ENCODE measurements at regions not wholly inside any gene's neighbourhood (a gene's known extent, or its start where the extent isn't known, plus 50 kb on each side); places are given as distances from the start of the nearest gene placed in this dataset.

DNA sequence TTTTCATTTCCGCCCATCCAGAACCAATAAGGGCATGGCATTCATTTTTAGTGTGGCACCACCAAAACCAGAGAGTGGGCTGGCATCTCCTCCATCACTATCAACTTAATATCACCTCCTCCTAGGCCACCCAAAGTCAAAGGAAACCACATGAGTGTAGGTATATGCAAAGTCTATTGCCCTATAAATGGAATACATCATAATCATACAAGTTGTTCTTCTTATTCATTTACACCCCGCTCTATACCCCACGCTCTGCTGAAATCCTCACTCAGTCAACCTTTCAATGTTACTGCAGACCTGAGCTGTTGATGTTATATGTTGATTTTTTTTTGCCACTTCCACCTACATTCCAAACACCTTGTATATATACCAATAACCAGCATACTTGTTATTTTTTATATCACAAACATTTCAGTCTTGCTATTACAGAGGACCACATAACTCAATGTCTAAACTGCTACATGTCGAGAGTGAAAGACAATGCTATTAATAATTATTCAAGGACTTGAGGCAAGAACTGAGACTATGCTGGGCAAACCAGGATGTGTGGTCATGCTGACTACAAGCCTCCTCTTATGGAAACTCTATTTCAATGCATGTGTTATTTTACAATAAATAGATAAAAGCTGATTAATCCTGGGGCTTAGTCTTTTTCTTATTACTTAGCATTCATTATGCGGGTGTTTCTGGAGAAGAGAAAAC lies 466.5 kb upstream of the ID2 start:
- Mint-ChIP-seq H3K27ac (no peak overlapping the region), H3K36me3 (no peaks in the 10 kb centered on the region), H3K4me1 (ENCODE audit: unreplicated experiment) (peaks cover 8% of the 10 kb centered on the region), H3K9me3 (peaks cover 3% of the 10 kb centered on the region), H3K4me3 (no peak overlapping the region), H3K27me3 (no peaks in the 10 kb centered on the region)
- TF ChIP-seq, protein P1, sequence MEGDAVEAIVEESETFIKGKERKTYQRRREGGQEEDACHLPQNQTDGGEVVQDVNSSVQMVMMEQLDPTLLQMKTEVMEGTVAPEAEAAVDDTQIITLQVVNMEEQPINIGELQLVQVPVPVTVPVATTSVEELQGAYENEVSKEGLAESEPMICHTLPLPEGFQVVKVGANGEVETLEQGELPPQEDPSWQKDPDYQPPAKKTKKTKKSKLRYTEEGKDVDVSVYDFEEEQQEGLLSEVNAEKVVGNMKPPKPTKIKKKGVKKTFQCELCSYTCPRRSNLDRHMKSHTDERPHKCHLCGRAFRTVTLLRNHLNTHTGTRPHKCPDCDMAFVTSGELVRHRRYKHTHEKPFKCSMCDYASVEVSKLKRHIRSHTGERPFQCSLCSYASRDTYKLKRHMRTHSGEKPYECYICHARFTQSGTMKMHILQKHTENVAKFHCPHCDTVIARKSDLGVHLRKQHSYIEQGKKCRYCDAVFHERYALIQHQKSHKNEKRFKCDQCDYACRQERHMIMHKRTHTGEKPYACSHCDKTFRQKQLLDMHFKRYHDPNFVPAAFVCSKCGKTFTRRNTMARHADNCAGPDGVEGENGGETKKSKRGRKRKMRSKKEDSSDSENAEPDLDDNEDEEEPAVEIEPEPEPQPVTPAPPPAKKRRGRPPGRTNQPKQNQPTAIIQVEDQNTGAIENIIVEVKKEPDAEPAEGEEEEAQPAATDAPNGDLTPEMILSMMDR (conservative IDR thresholded peaks at IDR 0.05), result no peak
- DNase-seq (ENCODE audit: extremely low spot score, unreplicated experiment), result no peak

DNA sequence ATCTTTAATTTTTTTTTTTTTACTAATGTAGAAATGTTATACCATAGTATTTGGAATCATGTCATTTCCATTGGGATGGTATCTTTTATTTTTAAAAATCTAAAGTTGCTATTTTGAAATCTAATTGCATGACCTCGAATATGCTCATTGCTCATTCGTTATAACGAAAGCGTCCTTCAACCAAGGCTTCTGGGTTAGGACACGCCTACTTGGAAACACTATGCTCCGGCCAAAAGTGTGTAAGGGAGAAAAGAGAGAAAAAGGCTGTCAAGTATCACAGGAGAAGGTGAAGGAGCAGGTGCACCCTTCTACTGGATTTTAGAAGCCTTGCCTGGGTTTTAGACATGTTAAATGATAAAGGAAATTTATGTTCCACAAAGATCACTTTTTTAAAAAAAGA lies 465.9 kb upstream of the ID2 start:
- no peak for DNase-seq (ENCODE audit: extremely low spot score, unreplicated experiment)
- no peaks in the 10 kb centered on the region for H3K27me3 Mint-ChIP-seq
- peaks cover 8% of the 10 kb centered on the region for H3K4me1 Mint-ChIP-seq (ENCODE audit: unreplicated experiment)
- H3K36me3 Mint-ChIP-seq, result no peaks in the 10 kb centered on the region
- no peak overlapping the region for H3K4me3 Mint-ChIP-seq
- TF ChIP-seq, protein P1 (conservative IDR thresholded peaks at IDR 0.05), result no peak
- peaks cover 3% of the 10 kb centered on the region for H3K9me3 Mint-ChIP-seq
- H3K27ac Mint-ChIP-seq, result no peak overlapping the region

DNA sequence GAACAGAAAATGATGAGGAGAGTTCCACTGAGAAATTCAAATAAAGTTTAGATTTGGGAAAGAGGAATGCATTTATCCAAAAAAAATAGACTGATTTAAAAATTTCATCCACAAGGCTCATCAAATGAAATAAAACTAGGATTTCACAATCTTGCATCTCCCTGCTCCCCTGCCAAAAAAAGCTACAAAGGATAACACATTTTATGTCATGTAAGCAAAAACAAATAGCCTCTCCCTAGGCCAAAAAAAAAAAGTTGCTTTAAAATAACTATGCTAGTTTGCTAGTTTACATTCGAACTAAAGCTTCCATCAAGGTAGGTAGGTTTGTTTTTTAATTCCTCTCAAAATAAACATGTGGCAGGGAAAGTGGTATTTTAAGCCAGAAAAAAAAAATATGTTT lies 465.5 kb upstream of the ID2 start:
- TF ChIP-seq, protein P1 (conservative IDR thresholded peaks at IDR 0.05), result no peak
- Mint-ChIP-seq H3K27ac (no peak overlapping the region), H3K4me1 (ENCODE audit: unreplicated experiment) (peaks cover 8% of the 10 kb centered on the region), H3K4me3 (no peak overlapping the region), H3K9me3 (peaks cover 3% of the 10 kb centered on the region), H3K27me3 (no peaks in the 10 kb centered on the region), H3K36me3 (no peaks in the 10 kb centered on the region)
- no peak for DNase-seq (ENCODE audit: extremely low spot score, unreplicated experiment)

DNA sequence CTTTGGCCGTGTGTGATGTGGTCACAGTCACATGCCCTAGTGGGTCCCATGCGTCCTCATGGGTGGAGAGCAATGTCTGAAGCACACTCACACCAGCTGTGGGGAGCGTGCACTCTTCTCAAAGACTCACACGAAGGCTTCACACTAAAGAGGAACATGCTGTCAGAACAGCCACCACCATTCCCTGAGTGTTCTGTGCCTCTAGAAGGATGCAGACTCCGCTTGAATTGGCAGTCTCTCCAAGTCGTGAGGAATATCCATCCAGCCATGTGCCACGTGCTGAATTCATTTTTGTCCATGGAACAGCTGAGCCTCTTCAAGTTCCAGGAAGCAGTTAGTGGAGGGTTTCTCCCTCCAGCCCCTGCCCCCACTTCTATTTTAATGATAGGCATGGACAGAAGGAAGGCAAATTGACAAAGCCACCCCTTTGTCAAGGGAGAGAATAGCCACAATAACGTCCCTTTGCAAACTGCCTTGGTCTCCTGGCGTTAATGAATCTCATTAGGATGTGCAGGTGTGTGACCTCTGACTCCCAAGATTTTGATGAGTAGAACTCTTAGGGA lies 464.3 kb upstream of the ID2 start:
- no peaks in the 10 kb centered on the region for H3K27me3 Mint-ChIP-seq
- H3K36me3 Mint-ChIP-seq, result no peaks in the 10 kb centered on the region
- H3K4me1 Mint-ChIP-seq (ENCODE audit: unreplicated experiment), result peaks cover 8% of the 10 kb centered on the region
- no peak for DNase-seq (ENCODE audit: extremely low spot score, unreplicated experiment)
- no peaks in the 10 kb centered on the region for H3K9me3 Mint-ChIP-seq
- H3K27ac Mint-ChIP-seq, result no peak overlapping the region
- TF ChIP-seq, protein P1 (conservative IDR thresholded peaks at IDR 0.05), result no peak
- no peak overlapping the region for H3K4me3 Mint-ChIP-seq

DNA sequence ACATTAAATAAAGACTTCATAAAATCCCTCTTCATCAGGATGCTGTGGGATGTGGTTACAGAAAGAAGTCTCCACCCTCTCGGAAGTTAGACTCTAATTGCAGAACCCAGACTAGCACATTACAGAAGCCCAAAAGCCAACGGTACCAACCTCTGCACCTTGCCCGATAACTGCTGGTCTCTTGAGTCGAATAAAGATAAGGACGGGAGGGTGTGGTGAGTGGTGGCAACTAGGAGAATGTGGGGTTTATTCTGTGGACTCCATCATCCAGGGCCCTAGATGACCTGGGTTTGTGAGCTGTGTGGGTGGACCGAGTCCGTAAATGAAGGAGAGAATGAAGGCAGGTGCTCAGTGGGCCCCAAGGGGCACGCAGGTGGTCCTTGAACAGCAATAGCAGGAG lies 462.8 kb upstream of the ID2 start:
- Mint-ChIP-seq H3K27ac (no peak overlapping the region), H3K36me3 (no peaks in the 10 kb centered on the region), H3K27me3 (no peaks in the 10 kb centered on the region), H3K4me3 (no peak overlapping the region), H3K4me1 (ENCODE audit: unreplicated experiment) (peaks cover 8% of the 10 kb centered on the region), H3K9me3 (no peaks in the 10 kb centered on the region)
- TF ChIP-seq, protein P1 (conservative IDR thresholded peaks at IDR 0.05), result no peak
- no peak for DNase-seq (ENCODE audit: extremely low spot score, unreplicated experiment)

All from type B pancreatic cell (in vitro differentiated cells).